ENCODE measurements at regions not wholly inside any gene's neighbourhood (a gene's known extent, or its start where the extent isn't known, plus 50 kb on each side); places are given as distances from the start of the nearest gene placed in this dataset.

- TF ChIP-seq SMC3 (IDR thresholded peaks at IDR 0.05; ENCODE audit: low read length) (no peak), GPBP1L1 (CRISPR knock-in tag; IDR thresholded peaks at IDR 0.05) (no peak), SSRP1 (CRISPR knock-in tag; IDR thresholded peaks at IDR 0.05) (no peak), ZNF18 (CRISPR knock-in tag; IDR thresholded peaks at IDR 0.05; ENCODE audit: insufficient replicate concordance) (no peak), CTCF (CRISPR knock-in tag; IDR thresholded peaks at IDR 0.05) (no peak), HNF4G (IDR thresholded peaks at IDR 0.05; ENCODE audit: borderline replicate concordance, low read depth, low read length) (no peak), HNF4G (CRISPR knock-in tag; IDR thresholded peaks at IDR 0.05; ENCODE audit: borderline replicate concordance, low read depth) (no peak), AHR (CRISPR knock-in tag; IDR thresholded peaks at IDR 0.05) (no peak), ZNF605 (CRISPR knock-in tag; IDR thresholded peaks at IDR 0.05) (no peak), ZNF431 (CRISPR knock-in tag; IDR thresholded peaks at IDR 0.05; ENCODE audit: borderline replicate concordance, low read depth) (no peak), IRF2 (CRISPR knock-in tag; IDR thresholded peaks at IDR 0.05) (no peak), ZNF704 (CRISPR knock-in tag; IDR thresholded peaks at IDR 0.05; ENCODE audit: borderline replicate concordance) (no peak), REST (IDR thresholded peaks at IDR 0.05; ENCODE audit: borderline replicate concordance in 1 of 2, low read depth in 1 of 2, low read length in 2 of 2) (no peak)
Observed at GRCh38 chr5:115384587-115385375, 88.3 kb upstream of the CCDC112 start.
